A673 (cell line): ENCODE measurements at regions not wholly inside any gene's neighbourhood (a gene's known extent, or its start where the extent isn't known, plus 50 kb on each side); places are given as distances from the start of the nearest gene placed in this dataset.

Source experiments
- EZH2 ChIP-seq: fragments of 200-600 bp; sonication (generic); IDR thresholded peaks from 2 replicates; pipeline ENCODE4 v1.6.1; 2017; ENCODE audit warnings: borderline replicate concordance, low read depth, mild to moderate bottlenecking, mixed read lengths, antibody characterized with exemption, low read length; ENCODE audit not compliant: poor library complexity, severe bottlenecking
- TF ChIP-seq, protein P1 (sequence below): fragments of 300-800, 200-600 bp; sonication (generic); conservative IDR thresholded peaks from 2 replicates; pipeline ENCODE4 v1.5.1; 2017; ENCODE audit warnings: low read depth, mild to moderate bottlenecking, antibody characterized with exemption, low read length, moderate library complexity, mixed read lengths

DNA sequence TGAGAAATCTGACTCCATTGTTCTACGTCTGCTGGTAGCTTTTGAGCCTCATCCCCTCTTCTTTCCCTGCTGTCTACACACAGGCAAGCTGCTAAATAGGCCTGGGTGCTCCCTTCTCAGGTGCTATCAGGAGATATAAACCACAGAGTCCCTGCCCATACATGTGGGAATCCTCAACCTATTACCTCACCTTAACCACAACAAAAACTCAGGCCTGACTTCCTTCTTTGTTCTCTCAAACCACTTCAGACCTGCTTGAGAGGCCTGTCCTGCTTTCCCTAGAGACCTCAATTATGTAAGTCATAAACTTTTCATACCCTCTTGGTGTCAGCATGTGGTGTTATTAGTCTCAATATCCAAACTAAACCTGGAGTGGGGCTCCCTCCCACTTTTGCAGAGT lies 75.0 kb upstream of the MAGI2 start:
- TF ChIP-seq, protein P1, sequence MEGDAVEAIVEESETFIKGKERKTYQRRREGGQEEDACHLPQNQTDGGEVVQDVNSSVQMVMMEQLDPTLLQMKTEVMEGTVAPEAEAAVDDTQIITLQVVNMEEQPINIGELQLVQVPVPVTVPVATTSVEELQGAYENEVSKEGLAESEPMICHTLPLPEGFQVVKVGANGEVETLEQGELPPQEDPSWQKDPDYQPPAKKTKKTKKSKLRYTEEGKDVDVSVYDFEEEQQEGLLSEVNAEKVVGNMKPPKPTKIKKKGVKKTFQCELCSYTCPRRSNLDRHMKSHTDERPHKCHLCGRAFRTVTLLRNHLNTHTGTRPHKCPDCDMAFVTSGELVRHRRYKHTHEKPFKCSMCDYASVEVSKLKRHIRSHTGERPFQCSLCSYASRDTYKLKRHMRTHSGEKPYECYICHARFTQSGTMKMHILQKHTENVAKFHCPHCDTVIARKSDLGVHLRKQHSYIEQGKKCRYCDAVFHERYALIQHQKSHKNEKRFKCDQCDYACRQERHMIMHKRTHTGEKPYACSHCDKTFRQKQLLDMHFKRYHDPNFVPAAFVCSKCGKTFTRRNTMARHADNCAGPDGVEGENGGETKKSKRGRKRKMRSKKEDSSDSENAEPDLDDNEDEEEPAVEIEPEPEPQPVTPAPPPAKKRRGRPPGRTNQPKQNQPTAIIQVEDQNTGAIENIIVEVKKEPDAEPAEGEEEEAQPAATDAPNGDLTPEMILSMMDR, result no peak
- no peak for TF ChIP-seq EZH2
